ENCODE measurements at regions not wholly inside any gene's neighbourhood (a gene's known extent, or its start where the extent isn't known, plus 50 kb on each side); places are given as distances from the start of the nearest gene placed in this dataset.

GRCh38 chr3:45317710-45318109 lies 70.7 kb upstream of the LARS2 start:
- intact Hi-C loops (cut with micrococcal nuclease): no loop called here
- TF ChIP-seq EZH2 (IDR thresholded peaks at IDR 0.05; ENCODE audit: borderline replicate concordance, insufficient read depth, low read depth, low read length, poor library complexity, severe bottlenecking) (no peak), CTCF (IDR thresholded peaks at IDR 0.05) (no peak)
- H3K9me3 Mint-ChIP-seq (ENCODE audit: insufficient read depth): no peaks in the 10 kb centered on the region
- no peak overlapping the region for H3K4me3 Mint-ChIP-seq
- H3K27me3 ChIP-seq (replicated peaks in 1 of 4; ENCODE audit: control extremely low read depth in 1 of 4, control insufficient read depth in 3 of 4, insufficient read depth in 4 of 4, low read length in 3 of 4): peaks cover 0 to 2% (median under 1%) of the 10 kb centered on the region in 4 experiments
- no peak overlapping the region for H2AFZ ChIP-seq (ENCODE audit: insufficient read depth, low read depth, low read length, poor library complexity, severe bottlenecking)
- no peak for ATAC-seq (ENCODE audit: low read depth)
- CTCF ChIA-PET: interaction anchor here (1.6 kb wide), 1 partner anchor 14 kb away, joined by 3 read pairs; no protein-coding TSS in a partner anchor
- no peak overlapping the region for H3K27ac Mint-ChIP-seq
- H4K20me1 ChIP-seq (ENCODE audit: control insufficient read depth, insufficient read depth, low read length, poor library complexity, severe bottlenecking): no peaks in the 10 kb centered on the region
- no peak for DNase-seq
- H3K4me3 ChIP-seq (ENCODE audit: control extremely low read depth in 1 of 5, extremely low read depth in 1 of 5, insufficient read depth in 1 of 5, low read depth in 2 of 5, low read length in 4 of 5): no peak overlapping the region
- no peak overlapping the region for H3K4me2 ChIP-seq (replicated peaks; ENCODE audit: low read depth, low read length, poor library complexity, severe bottlenecking)
- no peaks in the 10 kb centered on the region for H3K36me3 ChIP-seq (replicated peaks in 1 of 2; ENCODE audit: control extremely low read depth in 1 of 2, control insufficient read depth in 1 of 2, extremely low read depth in 1 of 2, insufficient read depth in 2 of 2, low read length in 1 of 2)
- no peak overlapping the region for H3K9ac ChIP-seq (ENCODE audit: low read length)
- no peaks in the 10 kb centered on the region for H3K4me1 ChIP-seq (ENCODE audit: control insufficient read depth in 2 of 2, insufficient read depth in 2 of 2, low read length in 2 of 2)
- WGBS (ENCODE audit: insufficient coverage): 92% methylated on average over 6 of the region's 6 CpGs
- no peaks in the 10 kb centered on the region for H3K79me2 ChIP-seq (ENCODE audit: control insufficient read depth, insufficient read depth, low read length)
- POLR2A ChIA-PET: no interaction called here
- H3K9me3 ChIP-seq (ENCODE audit: control extremely low read depth in 1 of 3, control insufficient read depth in 2 of 3, insufficient read depth in 1 of 3, low read length in 2 of 3): no peaks in the 10 kb centered on the region
- H3K4me1 Mint-ChIP-seq: no peaks in the 10 kb centered on the region
- peaks cover 12% of the 10 kb centered on the region for H3K27me3 Mint-ChIP-seq
- no peak overlapping the region for H3K27ac ChIP-seq (ENCODE audit: low read length in 2 of 2)

- H2AFZ ChIP-seq (ENCODE audit: insufficient read depth, low read depth, low read length, poor library complexity, severe bottlenecking): no peak overlapping the region
- no peaks in the 10 kb centered on the region for H3K9me3 Mint-ChIP-seq (ENCODE audit: insufficient read depth)
- no peak for TF ChIP-seq CTCF (IDR thresholded peaks at IDR 0.05)
- TF ChIP-seq EZH2 (IDR thresholded peaks at IDR 0.05; ENCODE audit: borderline replicate concordance, insufficient read depth, low read depth, low read length, poor library complexity, severe bottlenecking): no peak
- ChIA-PET POLR2A (no interaction called here), CTCF (interaction anchor here (1.6 kb wide), 1 partner anchor 13 kb away, joined by 3 read pairs; no protein-coding TSS in a partner anchor)
- no peak overlapping the region for H3K4me3 ChIP-seq (ENCODE audit: control extremely low read depth in 1 of 5, extremely low read depth in 1 of 5, insufficient read depth in 1 of 5, low read depth in 2 of 5, low read length in 4 of 5)
- H3K27me3 ChIP-seq (replicated peaks in 1 of 4; ENCODE audit: control extremely low read depth in 1 of 4, control insufficient read depth in 3 of 4, insufficient read depth in 4 of 4, low read length in 3 of 4): peaks cover 0 to 2% (median 0%) of the 10 kb centered on the region in 4 experiments
- no peaks in the 10 kb centered on the region for H3K79me2 ChIP-seq (ENCODE audit: control insufficient read depth, insufficient read depth, low read length)
- H3K4me1 Mint-ChIP-seq: no peaks in the 10 kb centered on the region
- intact Hi-C loops (cut with micrococcal nuclease): no loop called here
- DNase-seq: no peak
- WGBS (ENCODE audit: insufficient coverage): 100% methylated on average over 2 of the region's 2 CpGs
- H3K27ac ChIP-seq (ENCODE audit: low read length in 2 of 2): no peak overlapping the region
- no peak overlapping the region for H3K9ac ChIP-seq (ENCODE audit: low read length)
- no peak for ATAC-seq (ENCODE audit: low read depth)
- no peaks in the 10 kb centered on the region for H4K20me1 ChIP-seq (ENCODE audit: control insufficient read depth, insufficient read depth, low read length, poor library complexity, severe bottlenecking)
- no peak overlapping the region for H3K4me2 ChIP-seq (replicated peaks; ENCODE audit: low read depth, low read length, poor library complexity, severe bottlenecking)
- peaks cover 2% of the 10 kb centered on the region for H3K27me3 Mint-ChIP-seq
- H3K27ac Mint-ChIP-seq: no peak overlapping the region
- no peaks in the 10 kb centered on the region for H3K9me3 ChIP-seq (ENCODE audit: control extremely low read depth in 1 of 3, control insufficient read depth in 2 of 3, insufficient read depth in 1 of 3, low read length in 2 of 3)
- H3K4me3 Mint-ChIP-seq: no peak overlapping the region
- H3K36me3 ChIP-seq (replicated peaks in 1 of 2; ENCODE audit: control extremely low read depth in 1 of 2, control insufficient read depth in 1 of 2, extremely low read depth in 1 of 2, insufficient read depth in 2 of 2, low read length in 1 of 2): no peaks in the 10 kb centered on the region
- H3K4me1 ChIP-seq (ENCODE audit: control insufficient read depth in 2 of 2, insufficient read depth in 2 of 2, low read length in 2 of 2): no peaks in the 10 kb centered on the region
Measured at GRCh38 chr3:45318689-45319088, 69.7 kb upstream of the LARS2 start.

Measured in B cell (primary cell).